HCEC 1CT (cell line): ENCODE measurements at regions not wholly inside any gene's neighbourhood (a gene's known extent, or its start where the extent isn't known, plus 50 kb on each side); places are given as distances from the start of the nearest gene placed in this dataset.
"Not testable (repeated sequence)": the region's sequence is repeated elsewhere in the genome, so short reads cannot be mapped to it uniquely, and the experiment has no call there.

ENCODE experiments used
- DNase-seq: peaks from one replicate; pipeline ENCODE4 v3.0.0-alpha.2; 2017

DNA sequence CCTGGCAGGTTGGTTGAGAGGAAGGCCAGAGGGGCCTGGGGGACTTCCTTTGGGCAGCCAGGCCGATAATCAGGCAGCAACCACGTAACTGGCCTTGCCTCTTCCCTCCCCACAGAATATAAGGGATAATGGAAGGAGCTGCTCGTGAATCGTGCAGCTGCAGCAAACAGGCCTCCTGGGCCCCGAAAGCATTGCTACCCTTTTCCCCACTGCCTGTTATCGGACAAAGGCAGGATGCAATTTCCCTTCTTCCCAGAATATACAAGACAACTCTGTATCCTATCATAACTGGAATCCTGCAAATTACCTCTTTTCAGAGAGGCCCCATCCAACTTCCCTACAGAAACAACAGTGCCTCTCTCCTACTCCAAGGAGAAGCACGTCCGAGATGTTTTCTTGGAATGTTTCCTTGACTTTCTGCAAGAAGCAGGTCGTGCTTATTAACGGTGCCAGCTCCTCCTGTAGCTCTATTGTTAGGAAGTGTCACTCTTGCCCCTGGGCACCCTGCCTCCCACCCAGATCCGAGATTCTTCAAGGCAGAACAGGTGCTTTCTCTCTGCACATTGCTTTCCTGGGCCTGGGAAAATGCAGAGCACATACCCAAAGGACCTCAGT, 106.0 kb upstream of the TIAM1 start:
- no peak for DNase-seq

DNA sequence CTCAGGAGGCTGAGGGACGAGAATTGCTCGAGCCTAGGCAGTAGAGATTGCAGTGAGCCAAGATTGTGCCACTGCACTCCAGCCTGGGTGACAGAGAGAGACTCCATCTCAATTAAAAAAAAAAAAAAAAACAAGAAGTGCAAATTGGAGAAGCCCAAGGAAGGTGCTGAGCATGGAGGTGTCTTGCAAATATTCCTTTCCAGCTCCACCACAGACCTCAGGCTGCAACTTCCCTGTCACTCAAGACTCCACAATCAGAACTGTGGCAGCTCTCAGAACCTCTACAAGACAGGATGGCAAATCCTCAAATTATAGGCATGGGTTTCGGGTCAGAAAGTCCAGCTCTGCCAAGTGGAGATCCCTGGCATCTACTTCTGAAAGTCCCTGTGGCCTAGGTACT, 104.4 kb upstream of the TIAM1 start:
- DNase-seq: no peak

DNA sequence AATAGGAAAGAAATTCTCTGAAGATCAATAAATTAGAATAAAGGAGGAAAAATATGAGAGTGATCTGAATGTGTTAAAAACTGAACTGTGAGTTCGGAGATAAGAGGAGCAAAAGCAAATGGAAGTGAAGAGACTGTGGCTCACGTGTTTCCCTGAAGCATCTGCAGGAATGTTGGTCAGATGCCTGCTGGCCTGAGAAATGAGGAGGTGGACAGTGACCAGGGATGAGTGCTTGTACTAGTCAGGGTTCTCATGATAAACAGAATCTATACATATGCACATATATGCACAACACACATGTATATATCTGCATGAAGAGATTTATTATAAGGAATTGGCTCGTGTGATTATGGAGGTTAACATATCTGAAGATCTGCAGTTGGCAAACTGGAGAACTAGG, 103.4 kb upstream of the TIAM1 start:
- no peak for DNase-seq

DNA sequence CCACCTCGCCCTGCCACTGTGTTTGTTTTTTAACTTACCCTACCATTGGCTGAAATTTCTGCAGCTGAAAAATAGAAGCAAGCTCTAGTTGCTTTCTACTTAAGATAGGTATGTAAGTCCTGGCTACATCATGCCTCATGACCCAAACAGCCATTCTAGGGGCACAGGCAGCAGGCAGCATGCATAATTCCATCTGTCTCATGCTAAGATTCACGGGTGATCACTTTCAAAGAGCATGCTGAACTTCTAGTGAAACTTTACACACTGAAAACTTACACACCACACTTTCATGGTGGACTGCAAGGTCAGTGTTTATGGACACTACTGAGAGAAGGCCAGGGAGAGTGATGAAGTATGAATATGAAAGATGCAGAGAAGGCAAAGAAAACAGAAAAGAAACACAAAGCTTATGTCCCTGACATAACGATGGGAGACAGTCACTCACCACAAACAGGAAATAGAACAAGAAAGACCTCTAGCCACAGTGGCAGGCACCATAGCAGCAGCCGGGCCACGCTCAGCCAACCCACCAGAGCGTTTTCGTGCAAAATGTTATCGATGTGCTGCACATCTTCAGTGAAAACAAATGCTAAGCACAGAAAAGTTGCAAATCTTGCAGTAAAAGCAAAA, 102.3 kb upstream of the TIAM1 start:
- DNase-seq: no peak

DNA sequence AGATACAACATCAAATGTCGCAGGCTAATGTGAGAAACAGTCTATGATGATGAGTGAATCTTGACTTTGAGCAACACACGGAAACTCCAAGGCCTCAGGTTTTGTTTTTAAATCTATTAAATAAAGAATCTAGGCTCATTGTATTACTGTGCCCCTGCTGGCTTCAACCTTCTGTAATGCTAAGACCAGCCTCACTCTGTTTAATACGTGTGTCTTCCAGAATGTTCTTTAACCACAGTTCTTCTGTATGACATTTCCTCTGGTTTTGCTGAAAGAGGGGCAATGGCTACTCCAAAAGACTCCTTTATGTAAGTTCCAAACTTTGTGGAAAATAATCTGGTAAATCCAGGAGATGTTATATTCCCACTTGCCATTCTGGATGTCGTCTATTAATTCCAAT, 101.1 kb upstream of the TIAM1 start:
- DNase-seq: no peak

DNA sequence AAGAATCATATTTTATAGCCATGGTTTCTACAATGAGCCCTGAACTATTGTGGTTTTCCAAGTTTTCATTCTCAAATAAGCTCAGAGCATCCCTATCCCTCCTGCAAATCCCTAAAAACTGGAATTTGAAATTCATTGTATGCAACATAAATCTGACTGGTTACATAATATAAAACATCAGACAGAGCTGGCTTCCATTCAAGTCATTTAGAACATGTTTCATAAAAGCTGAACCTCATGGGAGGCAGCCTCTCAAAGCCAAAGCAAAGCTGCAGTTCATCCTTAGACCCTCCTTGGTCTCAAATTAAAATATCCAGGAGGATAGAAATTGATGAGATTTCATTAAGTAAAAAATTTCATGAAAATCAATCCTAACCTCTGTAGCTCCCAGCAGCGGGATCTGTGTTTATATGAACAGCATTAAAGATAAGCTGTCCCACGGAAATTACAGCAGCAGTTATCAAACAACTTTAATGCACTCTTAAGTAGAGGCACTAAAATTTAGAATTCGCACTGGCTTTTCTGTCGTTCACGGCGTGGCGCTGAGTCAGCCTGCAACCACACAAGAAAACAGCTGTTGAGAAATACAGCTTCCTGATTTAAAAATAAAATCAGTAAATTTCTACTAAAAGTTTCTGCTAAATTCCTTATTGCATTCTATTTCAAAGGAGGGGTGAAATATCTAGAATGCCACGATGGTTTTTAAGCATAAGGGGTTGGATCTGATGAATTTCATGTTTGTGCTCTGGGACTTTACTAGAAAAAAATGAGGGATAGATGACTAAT, 99.9 kb upstream of the TIAM1 start:
- no peak for DNase-seq

DNA sequence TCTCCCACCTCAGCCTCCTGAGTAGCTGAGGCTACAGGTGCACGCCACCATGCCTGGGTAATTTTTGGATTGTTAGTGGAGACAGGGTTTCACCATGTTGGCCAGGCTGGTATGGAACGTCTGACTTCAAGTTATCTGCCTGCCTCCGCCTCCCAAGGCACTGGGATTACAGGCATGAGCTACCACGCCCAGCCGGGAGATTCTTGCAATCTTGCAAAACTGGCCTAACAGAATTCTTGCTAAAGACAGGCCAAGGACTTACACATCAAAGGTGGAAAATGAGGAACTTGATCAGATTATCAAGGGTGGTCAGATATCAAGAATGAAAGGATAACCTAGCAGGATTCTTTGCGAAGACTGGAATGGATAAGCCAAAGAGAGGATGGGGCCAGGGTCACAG, 98.3 kb upstream of the TIAM1 start:
- DNase-seq: no peak

DNA sequence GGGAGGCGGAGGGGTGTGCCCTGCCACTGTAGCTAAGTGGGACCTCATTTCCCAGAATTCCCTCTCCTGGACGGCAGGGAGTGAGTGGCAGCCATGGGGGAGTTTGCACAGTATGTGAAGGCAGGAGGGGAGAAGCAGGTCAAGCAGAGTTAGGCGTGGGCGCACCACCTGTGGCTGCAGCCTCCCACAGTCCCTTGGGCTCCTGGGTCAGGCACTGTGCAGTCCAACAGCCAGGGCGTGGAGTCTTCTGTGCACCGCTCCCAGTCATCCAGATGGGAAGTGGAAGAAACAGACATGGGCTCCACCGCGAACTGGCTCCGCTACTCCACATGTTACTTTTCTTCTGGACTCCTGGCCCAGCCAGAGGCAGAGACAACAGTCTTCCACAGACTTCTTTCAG, 85.4 kb upstream of the TIAM1 start:
- no peak for DNase-seq

DNA sequence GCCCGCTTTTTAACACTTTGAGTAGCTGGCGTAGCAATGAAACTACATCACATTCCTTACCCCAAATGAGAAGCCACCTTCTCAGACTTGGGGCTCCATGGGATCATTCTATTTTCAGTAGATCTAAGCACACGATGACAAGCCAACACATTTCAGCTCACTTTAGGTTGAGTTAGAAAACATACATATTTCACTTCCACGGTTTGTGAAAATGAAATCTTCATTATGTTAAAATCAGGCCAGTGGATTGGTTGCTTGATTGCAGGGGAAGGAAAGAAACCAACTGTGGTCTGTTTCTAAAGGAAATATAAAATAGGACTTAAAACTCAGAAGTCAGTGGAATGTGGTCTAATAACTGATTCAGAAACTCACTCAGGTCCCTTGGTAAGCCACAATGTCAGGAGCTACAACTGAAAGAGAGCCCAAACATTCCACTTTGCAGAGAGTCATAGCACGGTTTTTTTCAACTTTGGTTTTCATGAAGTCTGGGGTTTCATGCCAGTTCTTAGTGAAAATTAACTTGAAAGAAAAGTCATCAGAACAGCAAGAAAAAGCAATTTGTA, 82.3 kb upstream of the TIAM1 start:
- no peak for DNase-seq

DNA sequence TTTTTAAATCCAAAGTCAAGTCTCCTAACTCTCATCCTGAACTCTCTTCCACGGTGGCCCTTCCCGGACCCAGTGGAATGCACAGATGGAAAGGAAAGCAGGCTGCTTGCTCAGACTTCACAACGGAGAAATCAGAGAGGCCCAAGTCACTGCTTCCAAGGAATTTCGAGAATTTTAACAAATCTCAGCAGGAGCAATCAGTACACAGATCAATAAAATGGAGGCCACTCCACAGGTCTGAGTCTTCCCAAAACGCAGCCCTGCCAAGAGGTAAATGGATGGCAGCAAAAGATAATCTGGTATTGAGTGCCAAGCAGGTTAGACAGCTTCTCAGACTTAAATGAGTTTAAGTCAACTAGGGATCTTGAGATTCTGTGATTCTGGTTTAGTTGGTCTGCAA, 81.1 kb upstream of the TIAM1 start:
- DNase-seq: no peak

DNA sequence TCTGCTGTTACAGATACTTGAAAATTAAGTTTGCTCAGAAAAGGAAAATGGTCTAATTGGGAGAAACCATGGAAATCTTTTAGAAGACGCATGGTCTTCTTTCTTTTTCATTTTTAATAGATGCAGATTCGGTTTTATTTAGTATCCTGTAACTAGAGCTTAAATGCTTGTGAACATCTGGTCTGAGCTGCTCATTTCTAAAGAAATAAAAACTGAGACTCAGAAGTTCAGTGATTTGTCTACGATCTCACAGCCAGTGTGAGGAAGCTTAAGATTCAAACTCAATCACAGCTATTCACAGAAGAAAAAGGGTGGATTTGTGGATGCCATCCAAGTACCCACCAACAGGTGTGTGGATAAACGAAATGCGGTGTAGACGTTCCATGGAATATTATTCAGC, 80.0 kb upstream of the TIAM1 start:
- no peak for DNase-seq

DNA sequence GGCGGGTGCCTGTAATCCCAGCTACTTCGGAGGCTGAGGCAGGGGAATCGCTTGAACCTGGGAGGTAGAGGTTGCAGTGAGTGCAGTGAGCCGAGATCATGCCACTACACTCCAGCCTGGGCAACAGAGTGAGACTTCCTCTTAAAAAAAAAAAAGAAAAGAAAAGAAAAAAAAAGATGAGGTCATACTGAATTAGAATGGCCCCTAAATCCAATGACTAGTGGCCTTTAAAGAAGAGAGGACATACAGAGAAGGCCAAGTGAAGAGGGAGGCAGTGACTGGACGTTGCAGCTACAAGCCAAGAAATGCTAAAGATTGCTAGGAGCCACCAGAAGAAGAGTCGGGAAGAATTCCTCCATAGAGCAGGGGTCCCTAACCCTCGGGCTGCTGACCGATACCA, 76.9 kb upstream of the TIAM1 start:
- DNase-seq: no peak

DNA sequence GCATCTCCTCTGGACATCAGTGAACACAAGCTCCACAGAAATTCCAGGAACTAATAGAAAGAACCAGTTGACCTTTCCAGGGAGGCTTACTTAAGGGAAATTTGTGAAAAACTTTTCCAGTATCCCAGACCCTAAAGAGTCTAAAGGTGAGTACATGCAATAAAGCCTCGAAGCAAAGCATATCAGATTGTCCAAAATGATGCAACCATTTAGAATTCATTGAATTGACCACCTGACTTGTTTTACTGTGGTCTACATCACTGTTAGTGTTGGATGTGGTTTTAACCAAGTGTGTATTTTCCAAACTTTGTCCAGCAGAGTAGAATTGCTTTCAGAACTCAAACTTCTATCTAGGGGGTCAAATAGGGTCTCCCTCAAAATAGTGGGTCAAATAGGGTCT, 76.3 kb upstream of the TIAM1 start:
- no peak for DNase-seq

DNA sequence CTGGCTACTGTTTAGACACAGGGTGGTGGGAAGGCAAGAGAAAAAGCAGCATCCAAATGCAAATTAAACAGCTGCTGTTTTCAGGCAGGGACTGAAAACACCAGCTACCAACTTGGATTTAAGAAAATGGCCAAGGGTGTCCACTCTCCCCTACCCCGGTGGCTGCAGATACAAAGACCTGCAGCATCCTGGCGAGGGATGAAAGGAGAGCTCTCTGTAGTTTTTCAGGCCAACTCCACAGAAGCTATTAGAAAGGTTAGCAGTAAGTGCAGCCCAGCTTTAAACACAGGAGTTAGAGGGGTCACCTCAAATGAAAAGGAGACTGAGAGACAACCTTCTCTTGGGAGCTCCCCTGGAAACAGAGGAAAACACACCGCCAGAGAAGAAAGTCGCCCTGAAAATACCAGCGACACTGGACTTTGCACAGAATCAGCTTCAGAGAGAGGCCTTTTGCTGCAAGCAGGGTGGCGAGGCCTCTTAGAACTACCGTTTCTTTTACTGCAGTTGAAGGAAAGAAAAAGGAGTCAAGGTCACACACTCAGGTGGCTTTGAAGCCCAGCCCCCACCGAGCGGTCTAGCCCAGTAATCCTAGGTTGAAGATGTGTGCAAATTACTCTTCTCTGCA, 74.4 kb upstream of the TIAM1 start:
- no peak for DNase-seq

DNA sequence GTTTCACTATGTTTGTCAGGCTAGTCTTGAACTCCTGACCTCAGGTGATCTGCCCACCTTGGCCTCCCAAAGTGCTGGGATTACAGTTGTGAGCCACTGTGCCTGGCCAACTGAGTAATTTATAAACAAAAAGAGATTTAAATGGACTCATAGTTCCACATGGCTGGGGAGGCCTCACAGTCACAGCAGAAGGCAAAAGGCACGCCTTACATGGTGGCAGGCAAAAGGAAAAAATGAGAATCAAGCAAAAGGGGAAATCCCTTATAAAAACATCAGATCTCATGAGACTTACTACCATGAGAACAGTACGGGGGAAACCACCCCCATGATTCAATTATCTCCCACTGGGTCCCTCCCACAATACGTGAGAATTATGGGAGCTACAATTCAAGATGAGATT, 73.2 kb upstream of the TIAM1 start:
- not testable (repeated sequence) for DNase-seq

DNA sequence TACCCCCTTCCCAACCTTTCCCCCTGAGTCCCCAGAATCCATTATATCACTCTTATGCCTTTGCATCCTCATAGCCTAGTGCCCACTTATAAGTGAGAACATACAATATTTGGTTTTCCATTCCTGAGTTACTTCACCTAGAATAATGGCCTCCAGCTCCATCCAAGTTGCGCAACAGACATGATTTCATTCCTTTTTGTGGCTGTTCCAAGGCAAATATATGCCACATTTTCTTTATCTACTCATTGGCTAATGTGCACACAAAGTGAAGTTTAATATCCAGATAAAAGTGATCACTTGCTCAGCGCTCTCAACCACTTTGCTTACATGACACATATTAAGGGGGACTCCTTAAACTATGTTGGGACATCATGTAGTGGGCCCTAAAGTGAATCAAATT, 72.4 kb upstream of the TIAM1 start:
- DNase-seq: no peak

DNA sequence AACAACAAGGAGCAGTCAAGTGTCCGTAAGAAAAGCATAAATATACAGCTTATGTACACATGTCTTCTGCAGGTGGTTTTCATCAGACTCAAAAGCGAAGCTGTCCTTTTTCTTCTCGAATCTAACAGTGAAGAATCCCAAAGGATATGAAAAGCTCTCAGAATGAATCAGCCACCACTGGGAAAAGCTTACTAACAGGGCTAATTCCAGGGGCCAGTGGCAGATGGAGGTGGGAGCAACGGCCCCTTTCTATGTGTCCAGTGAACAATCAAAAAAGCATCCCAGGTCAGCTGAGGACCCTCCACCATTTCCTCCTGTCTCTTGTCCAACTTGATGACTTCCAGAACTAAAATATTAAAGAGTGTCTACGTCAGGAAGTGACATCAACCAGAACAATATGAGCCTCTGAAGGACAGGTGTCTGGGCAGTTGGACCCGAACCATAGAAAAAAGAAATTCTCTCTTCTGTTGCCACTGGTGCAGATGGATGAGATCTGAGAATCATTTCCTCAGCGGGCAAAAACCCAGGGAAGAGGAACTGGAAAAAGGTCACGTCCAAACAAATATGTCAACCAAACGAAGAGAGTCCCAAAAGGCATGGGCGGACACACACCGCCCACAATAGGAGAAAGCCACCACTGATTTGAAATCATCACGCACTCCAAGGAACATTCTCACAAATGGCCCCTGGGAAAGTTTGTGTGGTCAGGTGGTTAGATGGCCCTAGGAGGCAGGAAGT, 70.4 kb upstream of the TIAM1 start:
- DNase-seq: no peak

DNA sequence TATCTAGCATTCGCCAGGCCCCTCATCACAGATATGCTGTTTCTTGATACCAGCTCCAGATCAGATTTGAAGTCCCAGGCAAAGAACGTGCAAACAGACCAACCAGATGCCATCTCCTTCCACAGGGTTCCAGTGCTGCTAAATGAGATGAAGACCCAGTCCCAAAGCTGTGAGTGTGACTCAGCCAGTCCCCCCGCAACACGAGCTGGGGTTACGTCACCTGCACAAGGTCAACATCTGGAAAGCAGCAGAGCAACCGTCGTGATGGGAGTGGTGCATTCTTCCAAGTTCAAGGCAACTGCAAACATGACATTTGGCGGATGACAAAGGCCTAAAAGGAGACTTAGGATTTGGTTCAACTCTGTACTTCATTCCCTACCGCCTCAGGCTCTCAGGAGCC, 69.6 kb upstream of the TIAM1 start:
- DNase-seq: no peak

DNA sequence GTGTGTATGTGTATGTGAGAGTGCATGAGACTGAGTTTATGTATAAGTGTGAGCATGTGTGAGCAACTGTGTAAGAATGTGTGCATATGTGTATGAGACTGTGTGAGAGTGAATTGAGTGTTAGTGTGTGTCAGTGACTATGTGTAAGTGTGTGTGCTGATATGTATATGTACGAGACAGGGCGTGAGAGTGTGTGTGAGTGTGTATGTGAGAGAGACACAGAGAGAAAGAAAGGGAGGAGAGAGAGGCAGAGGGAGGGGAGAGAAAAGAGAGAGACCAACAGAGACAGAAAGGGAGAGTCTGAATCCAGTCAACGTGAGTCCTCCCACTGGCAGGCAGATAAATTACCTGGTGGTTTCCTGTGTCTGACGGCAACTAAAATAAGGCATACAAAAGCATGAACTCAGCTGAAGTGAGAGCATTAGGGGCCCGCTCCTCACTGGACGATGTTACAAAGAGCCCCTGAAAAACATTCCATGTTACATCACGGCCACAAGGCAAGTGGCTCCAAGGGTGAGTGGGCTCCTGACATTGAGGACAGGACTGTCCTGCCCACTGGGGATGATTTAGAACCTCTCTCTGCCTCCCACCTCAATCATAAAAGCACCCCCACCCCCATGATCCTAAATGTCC, 66.6 kb upstream of the TIAM1 start:
- DNase-seq: no peak

DNA sequence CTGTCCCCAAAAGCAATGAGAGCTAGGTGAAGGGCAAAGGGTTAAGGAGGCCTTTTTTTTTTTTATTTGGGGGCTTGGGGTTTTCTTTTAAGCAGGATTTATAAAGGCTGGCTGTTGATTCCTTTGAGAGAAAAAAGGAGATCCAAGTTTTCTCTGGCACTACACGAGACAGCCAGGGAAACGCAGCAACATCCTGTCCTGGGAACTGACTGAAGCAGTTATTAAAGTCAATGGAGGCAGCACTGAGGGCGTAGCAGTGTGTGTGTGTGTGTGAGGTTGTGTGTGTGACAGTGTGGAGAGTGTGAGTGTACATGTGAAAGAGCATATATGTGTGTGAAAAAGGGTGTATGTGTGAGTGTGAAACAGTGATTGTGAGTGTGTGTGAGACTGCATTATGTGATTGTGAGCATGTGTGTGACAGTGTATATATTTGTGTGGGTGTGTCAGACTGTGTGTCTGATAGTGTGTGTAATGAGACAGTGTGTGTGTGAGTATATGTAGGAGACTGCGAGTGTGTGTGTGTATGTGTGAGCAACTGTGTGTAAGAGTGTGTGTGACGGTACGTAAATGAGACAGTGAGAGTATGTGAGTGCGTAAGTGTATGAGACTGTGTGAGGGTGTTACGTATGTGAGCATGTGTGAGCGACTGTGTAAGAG, 65.9 kb upstream of the TIAM1 start:
- DNase-seq: no peak

DNA sequence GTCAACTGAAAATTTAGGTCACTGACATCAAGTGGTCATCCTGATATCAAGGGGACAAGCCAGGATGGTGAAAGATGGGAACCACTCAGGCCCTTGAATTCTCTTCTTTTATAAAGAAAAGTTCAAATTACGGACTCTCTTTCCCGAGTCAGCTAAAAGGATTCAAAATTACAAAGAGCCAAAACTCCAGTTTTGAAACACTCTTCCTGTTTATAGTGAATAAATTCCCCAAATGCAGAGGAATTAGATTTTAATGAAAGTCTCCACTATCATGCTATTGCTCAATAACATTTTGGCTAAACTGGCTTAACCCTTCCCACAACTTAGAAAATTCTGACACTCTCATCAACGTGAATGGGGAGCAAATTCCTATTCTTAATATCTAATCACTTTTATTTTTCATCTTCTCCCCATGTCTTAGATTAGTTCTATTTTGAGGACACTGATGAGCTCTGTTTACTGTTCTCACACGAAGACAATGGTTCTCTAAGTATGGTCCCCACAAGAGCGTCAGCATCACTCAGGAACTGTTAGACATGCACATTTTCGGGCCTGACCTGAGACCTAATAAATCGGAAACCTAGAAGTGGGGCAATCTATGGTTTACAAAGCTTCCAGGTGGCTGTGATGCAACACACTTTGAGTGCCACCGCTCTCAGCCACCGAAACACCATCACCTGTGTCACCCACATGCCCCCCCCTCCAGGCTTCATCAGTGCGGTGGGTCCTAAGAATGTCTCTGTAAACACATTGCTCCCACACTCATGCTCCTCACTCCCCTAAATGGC, 64.4 kb upstream of the TIAM1 start:
- no peak for DNase-seq
